Neuronal stem cell (in vitro differentiated cells): ENCODE measurements at regions not wholly inside any gene's neighbourhood (a gene's known extent, or its start where the extent isn't known, plus 50 kb on each side); places are given as distances from the start of the nearest gene placed in this dataset.
"Not testable (repeated sequence)": the region's sequence is repeated elsewhere in the genome, so short reads cannot be mapped to it uniquely, and the experiment has no call there.

Source experiments
- DNase-seq: peaks from one replicate; pipeline ENCODE4 v3.0.0-alpha.2; 2013; ENCODE audit warnings: low spot score
- H2AFZ ChIP-seq: one replicate; pipeline ENCODE4 v1.6.1; 2013; ENCODE audit warnings: mild to moderate bottlenecking, low read length, inconsistent platforms
- H2AK5ac ChIP-seq: 2 replicates; pipeline ENCODE4 v1.6.1; 2013; ENCODE audit warnings: low read depth, mild to moderate bottlenecking, inconsistent platforms, low read length, moderate library complexity, mixed read lengths
- H2BK120ac ChIP-seq: 2 replicates; pipeline ENCODE4 v1.6.1; 2013; ENCODE audit warnings: low read depth, mild to moderate bottlenecking, inconsistent platforms, low read length, moderate library complexity, mixed read lengths
- H2BK12ac ChIP-seq: one replicate; pipeline ENCODE4 v1.6.1; 2013; ENCODE audit warnings: low read length, inconsistent platforms
- H2BK15ac ChIP-seq: 2 replicates; pipeline ENCODE4 v1.6.1; 2013; ENCODE audit warnings: mild to moderate bottlenecking, low read length, inconsistent platforms, mixed read lengths
- H2BK5ac ChIP-seq: one replicate; pipeline ENCODE4 v1.6.1; 2013; ENCODE audit warnings: inconsistent platforms, mild to moderate bottlenecking, low read length, moderate library complexity
- H3K14ac ChIP-seq: one replicate; pipeline ENCODE4 v1.6.1; 2013; ENCODE audit warnings: low read length, inconsistent platforms
- H3K18ac ChIP-seq: 2 replicates; pipeline ENCODE4 v1.6.1; 2013; ENCODE audit warnings: low read length, inconsistent platforms
- H3K23ac ChIP-seq: 2 replicates; pipeline ENCODE4 v1.6.1; 2013; ENCODE audit warnings: low read depth, mild to moderate bottlenecking, mixed read lengths, low read length, inconsistent platforms; ENCODE audit not compliant: poor library complexity
- H3K27ac ChIP-seq: replicated peaks from 3 replicates; pipeline ENCODE4 v1.5.1; 2013; ENCODE audit warnings: low read length, inconsistent platforms
- H3K27me3 ChIP-seq, 3 experiments: 2 replicates each; pipeline ENCODE4 v1.6.1; 2013; ENCODE audit warnings: low read length in 3 of 3, mild to moderate bottlenecking in 2 of 3, inconsistent platforms in 1 of 3, low read depth in 1 of 3, mixed read lengths in 1 of 3, moderate library complexity in 1 of 3; ENCODE audit not compliant: control insufficient read depth in 3 of 3, insufficient read depth in 3 of 3
- H3K36me3 ChIP-seq, 2 donors: replicated peaks in 1 of 2; 2 replicates each; pipeline ENCODE4 v1.6.1; 2013; ENCODE audit warnings: low read length in 2 of 2; ENCODE audit not compliant: control insufficient read depth in 2 of 2, insufficient read depth in 2 of 2
- H3K4ac ChIP-seq: 2 replicates; pipeline ENCODE4 v1.6.1; 2013; ENCODE audit warnings: inconsistent platforms, mild to moderate bottlenecking, low read length, moderate library complexity
- H3K4me1 ChIP-seq, 2 donors: 1 replicate in 1 of 2; 2 replicates in 1 of 2; pipeline ENCODE4 v1.6.1; 2013; ENCODE audit warnings: low read length in 2 of 2, low read depth in 1 of 2; ENCODE audit not compliant: control insufficient read depth in 2 of 2, insufficient read depth in 1 of 2
- H3K4me2 ChIP-seq: one replicate; pipeline ENCODE4 v1.6.1; 2013; ENCODE audit warnings: mild to moderate bottlenecking, low read length, inconsistent platforms; ENCODE audit not compliant: insufficient read depth, poor library complexity, severe bottlenecking
- H3K4me3 ChIP-seq, 2 donors: 2 replicates each; pipeline ENCODE4 v1.5.1; 2013; ENCODE audit warnings: low read length in 2 of 2, mild to moderate bottlenecking in 2 of 2, inconsistent platforms in 1 of 2, moderate library complexity in 1 of 2
- H3K79me1 ChIP-seq: one replicate; pipeline ENCODE4 v1.6.1; 2013; ENCODE audit warnings: low read depth, mild to moderate bottlenecking, inconsistent platforms, low read length, moderate library complexity
- H3K9ac ChIP-seq: one replicate; pipeline ENCODE4 v1.6.1; 2013; ENCODE audit warnings: mild to moderate bottlenecking, low read depth, low read length, inconsistent platforms; ENCODE audit not compliant: poor library complexity
- H3K9me3 ChIP-seq, 2 donors: replicated peaks in 1 of 2; 2 replicates each; pipeline versions ENCODE3 to v1.6.1; 2013; ENCODE audit warnings: low read length in 2 of 2, mild to moderate bottlenecking in 2 of 2, inconsistent platforms in 1 of 2, low read depth in 1 of 2, mixed read lengths in 1 of 2, moderate library complexity in 1 of 2; ENCODE audit not compliant: control insufficient read depth in 2 of 2, insufficient read depth in 1 of 2
- H4K8ac ChIP-seq: one replicate; pipeline ENCODE4 v1.6.1; 2013; ENCODE audit warnings: low read depth, mild to moderate bottlenecking, inconsistent platforms, low read length, moderate library complexity
- H4K91ac ChIP-seq: one replicate; pipeline ENCODE4 v1.6.1; 2013; ENCODE audit warnings: low read length, low read depth, mild to moderate bottlenecking, inconsistent platforms; ENCODE audit not compliant: poor library complexity
- WGBS, 2 donors: extraction: QIAGEN DNeasy Blood & Tissue Kit; methylation state at CpG; one replicate each; pipeline ENCODE4 v1.1.7; 2013; ENCODE audit warnings: missing lambda C conversion rate in 2 of 2, mixed read lengths in 1 of 2; ENCODE audit not compliant: insufficient read length in 2 of 2, insufficient replicate concordance in 1 of 2; ENCODE audit errors: extremely low coverage in 2 of 2; 5-methylcytosine and 5-hydroxymethylcytosine counted together

GRCh38 chr5:52024359-52024758 is 641.1 kb downstream of the ISL1 start:
- Histone ChIP-seq H4K91ac (no peak overlapping the region), H3K27ac (no peak overlapping the region), H3K23ac (no peak overlapping the region), H4K8ac (no peak overlapping the region), H3K4me1 (no peaks in the 10 kb centered on the region), H3K79me1 (no peaks in the 10 kb centered on the region), H3K14ac (no peak overlapping the region), H3K18ac (no peak overlapping the region), H2BK15ac (no peak overlapping the region), H3K4me3 (no peak overlapping the region), H3K9me3 (no peaks in the 10 kb centered on the region), H3K4ac (no peak overlapping the region), H3K4me2 (no peak overlapping the region), H2BK12ac (no peak overlapping the region), H3K36me3 (no peaks in the 10 kb centered on the region), H3K27me3 (peaks cover 0 to 34% (median 0%) of the 10 kb centered on the region in 3 experiments), H2AFZ (no peak overlapping the region), H3K9ac (no peak overlapping the region), H2BK120ac (no peak overlapping the region), H2BK5ac (no peak overlapping the region), H2AK5ac (no peak overlapping the region)
- no CpG with 5 or more reads among the region's 3 CpGs for WGBS, 2 donors
- DNase-seq: no peak

- H2BK15ac ChIP-seq, H3K14ac ChIP-seq, H2AK5ac ChIP-seq, H2BK120ac ChIP-seq, H3K23ac ChIP-seq, H4K91ac ChIP-seq, H3K4me3 ChIP-seq, H3K18ac ChIP-seq, H4K8ac ChIP-seq, H3K9ac ChIP-seq, H3K36me3 ChIP-seq, H3K4ac ChIP-seq, H3K27ac ChIP-seq, H2AFZ ChIP-seq, H3K9me3 ChIP-seq, H3K4me2 ChIP-seq, H3K4me1 ChIP-seq, H3K79me1 ChIP-seq, DNase-seq, H2BK5ac ChIP-seq, H2BK12ac ChIP-seq: not testable (repeated sequence)
- no CpG with 5 or more reads among the region's 7 CpGs for WGBS, 2 donors
- peaks cover 0 to 28% (median 0%) of the 10 kb centered on the region in 3 experiments for H3K27me3 ChIP-seq
Measured at GRCh38 chr5:52029836-52030235, 646.6 kb downstream of the ISL1 start.

- Histone ChIP-seq H3K18ac (no peak overlapping the region), H2BK15ac (no peak overlapping the region), H2BK120ac (no peak overlapping the region), H3K27me3 (no peaks in the 10 kb centered on the region), H2AFZ (no peak overlapping the region), H4K91ac (no peak overlapping the region), H2BK5ac (no peak overlapping the region), H3K14ac (no peak overlapping the region), H3K4me1 (peaks cover 0 to 8% of the 10 kb centered on the region in 2 donors), H3K9ac (no peak overlapping the region), H3K36me3 (no peaks in the 10 kb centered on the region), H3K9me3 (no peaks in the 10 kb centered on the region), H2AK5ac (no peak overlapping the region), H3K4ac (no peak overlapping the region), H3K23ac (no peak overlapping the region), H3K79me1 (no peaks in the 10 kb centered on the region), H3K4me3 (no peak overlapping the region), H4K8ac (no peak overlapping the region), H2BK12ac (no peak overlapping the region), H3K4me2 (no peak overlapping the region), H3K27ac (no peak overlapping the region)
- WGBS, 2 donors: no CpG with 5 or more reads among the region's 2 CpGs
- no peak for DNase-seq
Measured at GRCh38 chr5:52041842-52042241, 658.6 kb downstream of the ISL1 start.

- Histone ChIP-seq H3K36me3 (no peaks in the 10 kb centered on the region), H2BK15ac (no peak overlapping the region), H4K91ac (no peak overlapping the region), H3K18ac (no peak overlapping the region), H2AFZ (no peak overlapping the region), H3K4me2 (no peak overlapping the region), H3K23ac (no peak overlapping the region), H3K79me1 (no peaks in the 10 kb centered on the region), H3K27ac (no peak overlapping the region), H3K4me1 (peaks cover 0 to 8% of the 10 kb centered on the region in 2 donors), H3K9me3 (no peaks in the 10 kb centered on the region), H3K27me3 (no peaks in the 10 kb centered on the region), H3K4me3 (no peak overlapping the region), H4K8ac (no peak overlapping the region), H2BK120ac (no peak overlapping the region), H3K14ac (no peak overlapping the region), H2AK5ac (no peak overlapping the region), H2BK12ac (no peak overlapping the region), H3K4ac (no peak overlapping the region), H2BK5ac (no peak overlapping the region), H3K9ac (no peak overlapping the region)
- WGBS, 2 donors: no CpG with 5 or more reads among the region's 4 CpGs
- no peak for DNase-seq
Measured at GRCh38 chr5:52043137-52043536, 659.9 kb downstream of the ISL1 start.
